ENCODE measurements at regions not wholly inside any gene's neighbourhood (a gene's known extent, or its start where the extent isn't known, plus 50 kb on each side); places are given as distances from the start of the nearest gene placed in this dataset.

DNA sequence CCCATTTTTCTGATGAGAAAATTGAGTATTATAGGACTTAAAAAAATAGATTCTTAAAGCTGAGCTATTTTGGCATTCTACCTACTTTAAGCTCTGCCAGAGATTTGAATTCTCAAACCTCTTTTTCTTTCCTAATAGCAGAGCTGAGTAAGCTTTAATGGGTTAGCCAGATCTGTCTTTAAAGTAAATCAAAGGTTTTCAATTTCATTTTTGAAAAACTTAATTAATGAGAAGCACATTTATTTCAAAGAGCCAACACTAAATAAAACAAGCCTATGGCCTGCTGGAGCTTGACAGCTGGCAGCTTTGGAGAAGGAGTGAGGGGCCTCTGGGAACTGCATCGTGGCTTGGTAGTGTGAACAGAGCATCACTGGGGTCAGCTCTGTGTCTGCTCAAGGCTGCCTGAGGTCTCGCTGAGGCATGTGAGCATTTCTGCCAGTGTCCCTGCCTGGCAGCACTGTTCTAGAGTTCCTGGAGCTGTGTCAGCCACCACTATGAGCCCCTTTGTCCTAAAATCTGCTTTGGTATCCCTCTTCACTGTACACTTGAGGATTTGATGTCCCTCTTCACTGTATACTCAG lies 50.4 kb upstream of the PRSS23 start:
- no peaks in the 10 kb centered on the region for H3K4me1 ChIP-seq
- 67 to 90% methylated on average over 1 to 2 of the region's 2 CpGs for WGBS, 2 donors
- H3K9me3 ChIP-seq: no peaks in the 10 kb centered on the region
- DNase-seq: no peak
- intact Hi-C loops (cut with DNase I; ENCODE audit: low total_unique reads): no loop called here
- H3K36me3 ChIP-seq (ENCODE audit: low read depth, missing control alignments): no peaks in the 10 kb centered on the region
- no peak overlapping the region for H3K4me3 ChIP-seq
- H3K27me3 ChIP-seq: no peaks in the 10 kb centered on the region
- no peak overlapping the region for H3K27ac ChIP-seq
- TF ChIP-seq POLR2A (IDR thresholded peaks at IDR 0.05): no peak
- TF ChIP-seq, protein P1, sequence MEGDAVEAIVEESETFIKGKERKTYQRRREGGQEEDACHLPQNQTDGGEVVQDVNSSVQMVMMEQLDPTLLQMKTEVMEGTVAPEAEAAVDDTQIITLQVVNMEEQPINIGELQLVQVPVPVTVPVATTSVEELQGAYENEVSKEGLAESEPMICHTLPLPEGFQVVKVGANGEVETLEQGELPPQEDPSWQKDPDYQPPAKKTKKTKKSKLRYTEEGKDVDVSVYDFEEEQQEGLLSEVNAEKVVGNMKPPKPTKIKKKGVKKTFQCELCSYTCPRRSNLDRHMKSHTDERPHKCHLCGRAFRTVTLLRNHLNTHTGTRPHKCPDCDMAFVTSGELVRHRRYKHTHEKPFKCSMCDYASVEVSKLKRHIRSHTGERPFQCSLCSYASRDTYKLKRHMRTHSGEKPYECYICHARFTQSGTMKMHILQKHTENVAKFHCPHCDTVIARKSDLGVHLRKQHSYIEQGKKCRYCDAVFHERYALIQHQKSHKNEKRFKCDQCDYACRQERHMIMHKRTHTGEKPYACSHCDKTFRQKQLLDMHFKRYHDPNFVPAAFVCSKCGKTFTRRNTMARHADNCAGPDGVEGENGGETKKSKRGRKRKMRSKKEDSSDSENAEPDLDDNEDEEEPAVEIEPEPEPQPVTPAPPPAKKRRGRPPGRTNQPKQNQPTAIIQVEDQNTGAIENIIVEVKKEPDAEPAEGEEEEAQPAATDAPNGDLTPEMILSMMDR (IDR thresholded peaks at IDR 0.05): no peak

GRCh38 chr11:86749376-86749775 lies 51.0 kb upstream of the PRSS23 start:
- no peak for DNase-seq

GRCh38 chr11:86748296-86748695 lies 52.0 kb upstream of the PRSS23 start:
- no peak for DNase-seq
- TF ChIP-seq, protein P1 (IDR thresholded peaks at IDR 0.05): no peak
- TF ChIP-seq POLR2A (IDR thresholded peaks at IDR 0.05): no peak
- Histone ChIP-seq H3K9me3 (no peaks in the 10 kb centered on the region), H3K4me1 (no peaks in the 10 kb centered on the region), H3K36me3 (ENCODE audit: low read depth, missing control alignments) (no peaks in the 10 kb centered on the region), H3K27ac (no peak overlapping the region), H3K27me3 (no peaks in the 10 kb centered on the region), H3K4me3 (no peak overlapping the region)
- 70 to 78% methylated on average over 4 of the region's 4 CpGs for WGBS, 2 donors
- intact Hi-C loops (cut with DNase I; ENCODE audit: low total_unique reads): no loop called here

More at GRCh38 chr11:86749376-86749775, 51.0 kb upstream of the PRSS23 start:
- H3K27me3 ChIP-seq: no peaks in the 10 kb centered on the region
- no peak for TF ChIP-seq POLR2A (IDR thresholded peaks at IDR 0.05)
- TF ChIP-seq, protein P1 (IDR thresholded peaks at IDR 0.05): no peak
- no peak overlapping the region for H3K4me3 ChIP-seq
- H3K36me3 ChIP-seq (ENCODE audit: low read depth, missing control alignments): no peaks in the 10 kb centered on the region
- no peaks in the 10 kb centered on the region for H3K9me3 ChIP-seq
- no peak overlapping the region for H3K27ac ChIP-seq
- H3K4me1 ChIP-seq: no peaks in the 10 kb centered on the region
- WGBS, 2 donors: 87 to 89% methylated on average over 3 of the region's 3 CpGs
- intact Hi-C loops (cut with DNase I; ENCODE audit: low total_unique reads): no loop called here

DNA sequence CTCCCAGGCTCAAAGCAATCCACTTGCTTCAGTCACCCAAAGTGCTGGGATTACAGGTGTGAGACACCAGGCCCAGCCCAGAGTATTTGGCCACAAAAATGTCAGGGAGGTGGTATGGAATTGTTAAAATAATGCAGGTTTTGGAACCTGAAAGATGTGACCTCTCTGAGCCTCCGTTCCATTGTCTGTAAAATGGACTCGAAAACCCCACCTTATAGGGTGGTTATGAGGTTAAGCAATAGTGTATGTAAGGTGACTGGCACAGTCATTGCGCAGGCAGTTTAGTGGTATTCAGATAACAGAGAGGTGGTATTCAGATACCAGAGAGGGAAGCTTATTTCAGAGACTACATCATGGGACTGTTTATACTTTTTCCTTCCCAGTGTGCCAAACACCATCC lies 52.5 kb upstream of the PRSS23 start:
- Histone ChIP-seq H3K4me1 (no peaks in the 10 kb centered on the region), H3K36me3 (ENCODE audit: low read depth, missing control alignments) (no peaks in the 10 kb centered on the region), H3K27me3 (no peaks in the 10 kb centered on the region), H3K9me3 (no peaks in the 10 kb centered on the region), H3K4me3 (no peak overlapping the region), H3K27ac (no peak overlapping the region)
- intact Hi-C loops (cut with DNase I; ENCODE audit: low total_unique reads): no loop called here
- TF ChIP-seq, protein P1 (IDR thresholded peaks at IDR 0.05): no peak
- no peak for TF ChIP-seq POLR2A (IDR thresholded peaks at IDR 0.05)
- 95 to 96% methylated on average over 3 of the region's 3 CpGs for WGBS, 2 donors
- DNase-seq: no peak

GRCh38 chr11:86746514-86746913 lies 53.8 kb upstream of the PRSS23 start:
- 81 to 96% methylated on average over 3 of the region's 3 CpGs for WGBS, 2 donors
- no peak for DNase-seq
- intact Hi-C loops (cut with DNase I; ENCODE audit: low total_unique reads): no loop called here
- Histone ChIP-seq H3K27ac (no peak overlapping the region), H3K9me3 (no peaks in the 10 kb centered on the region), H3K36me3 (ENCODE audit: low read depth, missing control alignments) (no peaks in the 10 kb centered on the region), H3K4me3 (no peak overlapping the region), H3K4me1 (peaks cover 1% of the 10 kb centered on the region), H3K27me3 (no peaks in the 10 kb centered on the region)
- TF ChIP-seq, protein P1 (IDR thresholded peaks at IDR 0.05): no peak
- TF ChIP-seq POLR2A (IDR thresholded peaks at IDR 0.05): no peak
